GM23248 (cell line): ENCODE measurements at regions not wholly inside any gene's neighbourhood (a gene's known extent, or its start where the extent isn't known, plus 50 kb on each side); places are given as distances from the start of the nearest gene placed in this dataset.

ENCODE experiments used
- EZH2 ChIP-seq: fragments of 200-600 bp; sonication (generic); IDR thresholded peaks from 2 replicates; pipeline ENCODE4 v1.6.1; 2018; ENCODE audit warnings: antibody characterized with exemption, mild to moderate bottlenecking; ENCODE audit not compliant: insufficient read depth, poor library complexity, severe bottlenecking
- EZH2phosphoT487 ChIP-seq: fragments of 200-600 bp; sonication (generic); IDR thresholded peaks from 2 replicates; pipeline ENCODE4 v1.6.1; 2018; ENCODE audit warnings: antibody characterized with exemption, moderate library complexity, mild to moderate bottlenecking, low read depth; ENCODE audit not compliant: insufficient read depth

GRCh38 chr1:82486468-82486867 is 685.7 kb downstream of the ADGRL2 start:
- no peak for TF ChIP-seq EZH2
- TF ChIP-seq EZH2phosphoT487, result no peak
